Neural progenitor cell (in vitro differentiated cells): ENCODE measurements at regions not wholly inside any gene's neighbourhood (a gene's known extent, or its start where the extent isn't known, plus 50 kb on each side); places are given as distances from the start of the nearest gene placed in this dataset.

Experiments
- DNase-seq: peaks from one replicate; pipeline ENCODE4 v3.0.0-alpha.2; 2016; ENCODE audit warnings: low spot score
- H2AFZ ChIP-seq: fragments of 200-600 bp; sonication (generic); replicated peaks from 2 replicates; pipeline ENCODE4 v1.6.1; 2016; ENCODE audit warnings: antibody characterized with exemption
- H3F3A ChIP-seq: fragments of 200-600 bp; sonication (generic); 2 replicates; pipeline ENCODE4 v1.6.1; 2016; ENCODE audit warnings: antibody characterized with exemption, low read depth
- H3K27ac ChIP-seq: fragments of 200-600 bp; sonication (generic); 2 replicates; pipeline ENCODE4 v1.5.1; 2016; ENCODE audit warnings: mild to moderate bottlenecking
- H3K27me3 ChIP-seq: fragments of 200-600 bp; sonication (generic); 2 replicates; pipeline ENCODE4 v1.6.1; 2016; ENCODE audit warnings: mild to moderate bottlenecking, moderate library complexity
- H3K36me3 ChIP-seq: fragments of 200-600 bp; sonication (generic); 2 replicates; pipeline ENCODE4 v1.5.1; 2016
- H3K4me1 ChIP-seq: fragments of 200-600 bp; sonication (generic); 2 replicates; pipeline ENCODE4 v1.6.1; 2016; ENCODE audit warnings: mixed run types
- H3K4me2 ChIP-seq: fragments of 200-600 bp; sonication (generic); 2 replicates; pipeline ENCODE4 v1.6.1; 2016
- H3K4me3 ChIP-seq: fragments of 200-600 bp; sonication (generic); 2 replicates; pipeline ENCODE4 v1.5.1; 2016
- H3K79me2 ChIP-seq: fragments of 200-600 bp; sonication (generic); 2 replicates; pipeline ENCODE4 v1.6.1; 2016; ENCODE audit warnings: low read depth
- H3K9ac ChIP-seq: fragments of 200-600 bp; sonication (generic); 2 replicates; pipeline ENCODE4 v1.6.1; 2016
- H3K9me3 ChIP-seq: fragments of 200-600 bp; sonication (generic); 2 replicates; pipeline ENCODE4 v1.5.1; 2016; ENCODE audit warnings: low read depth
- H4K20me1 ChIP-seq: fragments of 200-600 bp; sonication (generic); 2 replicates; pipeline ENCODE4 v1.6.1; 2016; ENCODE audit warnings: low read depth
- H3K27ac Mint-ChIP-seq: 3 replicates; pipeline ENCODE4 v1.8.0; 2021; ENCODE audit warnings: mixed read lengths
- H3K27me3 Mint-ChIP-seq: 2 replicates; pipeline ENCODE4 v1.8.0; 2022; ENCODE audit warnings: low read depth, mild to moderate bottlenecking, inconsistent platforms, moderate library complexity, mixed read lengths; ENCODE audit not compliant: insufficient read depth
- H3K36me3 Mint-ChIP-seq: 3 replicates; pipeline ENCODE4 v1.8.0; 2021; ENCODE audit warnings: mixed read lengths
- H3K4me1 Mint-ChIP-seq: 3 replicates; pipeline ENCODE4 v1.8.0; 2021; ENCODE audit warnings: mixed read lengths
- H3K4me3 Mint-ChIP-seq: 3 replicates; pipeline ENCODE4 v1.8.0; 2021; ENCODE audit warnings: mild to moderate bottlenecking, moderate library complexity, mixed read lengths
- H3K9me3 Mint-ChIP-seq: 3 replicates; pipeline ENCODE4 v1.8.0; 2020; ENCODE audit warnings: mixed read lengths
- EZH2 ChIP-seq: fragments of 200-600 bp; sonication (generic); IDR thresholded peaks from 2 replicates; pipeline ENCODE4 v1.6.1; 2017; ENCODE audit warnings: antibody characterized with exemption, mild to moderate bottlenecking, moderate library complexity
- EZH2phosphoT487 ChIP-seq: fragments of 200-600 bp; sonication (generic); IDR thresholded peaks from 2 replicates; pipeline ENCODE4 v1.6.1; 2017; ENCODE audit warnings: antibody characterized with exemption
- TF ChIP-seq, protein P1 (sequence below): fragments of 200-600 bp; sonication (generic); IDR thresholded peaks from 2 replicates; pipeline ENCODE4 v1.5.1; 2017; ENCODE audit warnings: antibody characterized with exemption, mild to moderate bottlenecking

DNA sequence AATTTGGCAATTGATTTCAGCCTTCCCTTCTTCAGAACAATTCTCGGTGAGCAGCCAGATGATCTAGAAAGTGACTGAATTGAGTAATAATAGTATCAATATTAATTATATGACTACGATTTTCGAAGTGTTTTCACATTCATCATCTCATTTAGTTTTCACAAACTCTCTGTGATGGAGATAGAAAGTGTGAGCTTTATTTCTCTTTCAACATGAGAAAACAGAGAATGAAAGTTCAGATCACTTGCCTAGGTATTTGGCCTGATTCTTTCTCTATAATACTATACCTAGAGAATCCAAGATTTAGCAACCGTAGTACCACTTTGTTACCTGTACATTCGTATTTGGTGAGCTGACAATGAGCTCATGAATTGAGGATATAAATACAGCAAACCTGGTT lies 739.2 kb upstream of the NR2F2 start:
- DNase-seq = no peak

DNA sequence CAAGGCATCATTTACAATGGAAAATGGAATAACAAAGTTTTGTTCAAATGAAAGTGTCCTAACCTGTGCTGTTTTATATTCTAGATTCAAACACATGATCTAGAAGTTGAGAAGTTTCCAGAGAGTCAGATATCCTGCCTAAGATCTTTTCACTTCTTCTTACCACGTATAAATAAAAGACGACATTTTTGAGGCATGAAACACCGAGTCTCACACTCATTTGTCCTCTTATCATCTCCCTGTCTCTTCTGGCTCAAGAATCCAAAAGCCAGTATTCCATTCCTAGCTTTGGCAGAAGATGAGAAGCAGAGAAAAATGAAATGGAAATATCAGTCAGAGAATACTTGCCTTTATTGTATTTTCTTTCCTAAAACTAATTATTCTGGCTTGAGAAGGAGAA lies 738.6 kb upstream of the NR2F2 start:
- Mint-ChIP-seq H3K9me3 (no peaks in the 10 kb centered on the region), H3K4me3 (no peak overlapping the region), H3K27me3 (no peaks in the 10 kb centered on the region), H3K27ac (no peak overlapping the region), H3K4me1 (peaks cover 30% of the 10 kb centered on the region), H3K36me3 (no peaks in the 10 kb centered on the region)
- H3K36me3 ChIP-seq = no peaks in the 10 kb centered on the region
- DNase-seq = no peak
- no peaks in the 10 kb centered on the region for H3K79me2 ChIP-seq
- no peaks in the 10 kb centered on the region for H3K27me3 ChIP-seq
- no peak overlapping the region for H2AFZ ChIP-seq
- H3K9me3 ChIP-seq = no peaks in the 10 kb centered on the region
- H3K27ac ChIP-seq = no peak overlapping the region
- no peaks in the 10 kb centered on the region for H3F3A ChIP-seq
- TF ChIP-seq, protein P1, sequence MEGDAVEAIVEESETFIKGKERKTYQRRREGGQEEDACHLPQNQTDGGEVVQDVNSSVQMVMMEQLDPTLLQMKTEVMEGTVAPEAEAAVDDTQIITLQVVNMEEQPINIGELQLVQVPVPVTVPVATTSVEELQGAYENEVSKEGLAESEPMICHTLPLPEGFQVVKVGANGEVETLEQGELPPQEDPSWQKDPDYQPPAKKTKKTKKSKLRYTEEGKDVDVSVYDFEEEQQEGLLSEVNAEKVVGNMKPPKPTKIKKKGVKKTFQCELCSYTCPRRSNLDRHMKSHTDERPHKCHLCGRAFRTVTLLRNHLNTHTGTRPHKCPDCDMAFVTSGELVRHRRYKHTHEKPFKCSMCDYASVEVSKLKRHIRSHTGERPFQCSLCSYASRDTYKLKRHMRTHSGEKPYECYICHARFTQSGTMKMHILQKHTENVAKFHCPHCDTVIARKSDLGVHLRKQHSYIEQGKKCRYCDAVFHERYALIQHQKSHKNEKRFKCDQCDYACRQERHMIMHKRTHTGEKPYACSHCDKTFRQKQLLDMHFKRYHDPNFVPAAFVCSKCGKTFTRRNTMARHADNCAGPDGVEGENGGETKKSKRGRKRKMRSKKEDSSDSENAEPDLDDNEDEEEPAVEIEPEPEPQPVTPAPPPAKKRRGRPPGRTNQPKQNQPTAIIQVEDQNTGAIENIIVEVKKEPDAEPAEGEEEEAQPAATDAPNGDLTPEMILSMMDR = no peak
- TF ChIP-seq EZH2phosphoT487 (no peak), EZH2 (no peak)
- no peak overlapping the region for H3K4me2 ChIP-seq
- H4K20me1 ChIP-seq = no peaks in the 10 kb centered on the region
- peaks cover 8% of the 10 kb centered on the region for H3K4me1 ChIP-seq
- no peak overlapping the region for H3K4me3 ChIP-seq
- no peak overlapping the region for H3K9ac ChIP-seq

More for the DNA sequence above, 739.2 kb upstream of the NR2F2 start:
- Histone ChIP-seq H3K4me2 (no peak overlapping the region), H4K20me1 (no peaks in the 10 kb centered on the region), H3K9me3 (no peaks in the 10 kb centered on the region), H3K4me3 (no peak overlapping the region), H3K9ac (no peak overlapping the region), H3K79me2 (no peaks in the 10 kb centered on the region), H3K27me3 (no peaks in the 10 kb centered on the region), H3F3A (no peaks in the 10 kb centered on the region), H2AFZ (no peak overlapping the region), H3K27ac (no peak overlapping the region), H3K36me3 (no peaks in the 10 kb centered on the region), H3K4me1 (peaks cover 2% of the 10 kb centered on the region)
- Mint-ChIP-seq H3K27me3 (no peaks in the 10 kb centered on the region), H3K4me1 (peaks cover 23% of the 10 kb centered on the region), H3K36me3 (no peaks in the 10 kb centered on the region), H3K9me3 (no peaks in the 10 kb centered on the region), H3K27ac (no peak overlapping the region), H3K4me3 (no peak overlapping the region)
- TF ChIP-seq, protein P1 = no peak
- TF ChIP-seq EZH2 (no peak), EZH2phosphoT487 (no peak)

DNA sequence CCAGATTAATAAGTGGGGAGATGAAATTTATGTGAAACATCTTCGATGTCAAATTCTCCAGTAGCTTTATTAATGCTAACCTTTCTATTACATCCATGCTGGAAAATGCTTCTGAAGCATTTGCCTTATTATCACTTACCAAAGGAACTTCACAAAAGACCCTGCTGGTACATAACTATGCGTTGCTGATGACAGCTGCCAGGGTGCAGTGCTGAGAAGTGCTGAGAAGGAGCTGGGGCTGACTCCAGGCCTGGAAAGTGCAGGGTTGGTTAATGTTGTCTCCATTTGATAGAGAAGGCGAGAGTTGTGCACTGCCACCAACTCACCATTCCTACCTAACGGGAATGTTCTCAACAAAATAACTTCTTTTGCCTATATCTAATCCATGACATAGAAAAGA lies 736.0 kb upstream of the NR2F2 start:
- Mint-ChIP-seq H3K4me1 (peaks cover 49% of the 10 kb centered on the region), H3K27me3 (no peaks in the 10 kb centered on the region)
- DNase-seq = no peak

More for the DNA sequence above, 736.0 kb upstream of the NR2F2 start:
- Histone ChIP-seq H3K4me2 (no peak overlapping the region), H3K27ac (no peak overlapping the region), H3F3A (no peaks in the 10 kb centered on the region), H3K9me3 (no peaks in the 10 kb centered on the region), H3K27me3 (no peaks in the 10 kb centered on the region), H3K36me3 (no peaks in the 10 kb centered on the region), H3K79me2 (no peaks in the 10 kb centered on the region), H4K20me1 (no peaks in the 10 kb centered on the region), H3K4me3 (no peak overlapping the region), H3K4me1 (peaks cover 14% of the 10 kb centered on the region), H2AFZ (no peak overlapping the region), H3K9ac (no peak overlapping the region)
- TF ChIP-seq EZH2phosphoT487 (no peak), EZH2 (no peak)
- TF ChIP-seq, protein P1 = no peak
- Mint-ChIP-seq H3K9me3 (no peaks in the 10 kb centered on the region), H3K36me3 (no peaks in the 10 kb centered on the region), H3K27ac (no peak overlapping the region), H3K4me3 (no peak overlapping the region)
